ENCODE measurements at regions not wholly inside any gene's neighbourhood (a gene's known extent, or its start where the extent isn't known, plus 50 kb on each side); places are given as distances from the start of the nearest gene placed in this dataset.

- TF ChIP-seq TSC22D2 (CRISPR knock-in tag; IDR thresholded peaks at IDR 0.05; ENCODE audit: borderline replicate concordance) (no peak), ZNF496 (CRISPR knock-in tag; IDR thresholded peaks at IDR 0.05; ENCODE audit: insufficient replicate concordance) (no peak), NONO (IDR thresholded peaks at IDR 0.05) (no peak), NONO (CRISPR knock-in tag; conservative IDR thresholded peaks at IDR 0.05) (peak; percentile 41; the same call in 1 of the 2 replicates), MAX (IDR thresholded peaks at IDR 0.05) (peak; percentile 69), ZNF530 (CRISPR knock-in tag; IDR thresholded peaks at IDR 0.05; ENCODE audit: low read depth) (no peak), ZNF83 (CRISPR knock-in tag; IDR thresholded peaks at IDR 0.05; ENCODE audit: borderline replicate concordance) (no peak), ZNF776 (CRISPR knock-in tag; IDR thresholded peaks at IDR 0.05) (no peak), ZNF12 (CRISPR knock-in tag; IDR thresholded peaks at IDR 0.05) (peak; percentile 24; the same call in 1 of the 2 replicates), TFE3 (CRISPR knock-in tag; IDR thresholded peaks at IDR 0.05) (no peak), ZHX1 (CRISPR knock-in tag; IDR thresholded peaks at IDR 0.05; ENCODE audit: low read depth) (no peak; the same call in 1 of the 2 replicates), ZBTB8A (CRISPR knock-in tag; IDR thresholded peaks at IDR 0.05; ENCODE audit: borderline replicate concordance, low read depth) (no peak), ZBTB7B (CRISPR knock-in tag; IDR thresholded peaks at IDR 0.05) (peak; percentile 88), ZNF350 (CRISPR knock-in tag; IDR thresholded peaks at IDR 0.05; ENCODE audit: borderline replicate concordance, low read depth) (no peak), TFDP2 (CRISPR knock-in tag; IDR thresholded peaks at IDR 0.05) (no peak), RORA (CRISPR knock-in tag; IDR thresholded peaks at IDR 0.05) (no peak), ZNF280B (CRISPR knock-in tag; IDR thresholded peaks at IDR 0.05; ENCODE audit: borderline replicate concordance) (0 out of 2 replicates have a peak, but pooled peaks have one; percentile 64), PCBP1 (IDR thresholded peaks at IDR 0.05; ENCODE audit: borderline replicate concordance, low read depth, low read length) (peak; percentile 91; the same call in 1 of the 2 replicates), CENPBD1 (CRISPR knock-in tag; IDR thresholded peaks at IDR 0.05; ENCODE audit: borderline replicate concordance, low read depth) (no peak)
These were observed 99.3 kb downstream of the TTLL2 start (continued) for GRCh38 chr6:167424060-167424673.
